ELF-1 (cell line): ENCODE measurements at regions not wholly inside any gene's neighbourhood (a gene's known extent, or its start where the extent isn't known, plus 50 kb on each side); places are given as distances from the start of the nearest gene placed in this dataset.

Experiments used
- DNase-seq: peaks from one replicate; pipeline ENCODE4 v3.0.0-alpha.2; 2016; ENCODE audit warnings: low read depth, low spot score

DNA sequence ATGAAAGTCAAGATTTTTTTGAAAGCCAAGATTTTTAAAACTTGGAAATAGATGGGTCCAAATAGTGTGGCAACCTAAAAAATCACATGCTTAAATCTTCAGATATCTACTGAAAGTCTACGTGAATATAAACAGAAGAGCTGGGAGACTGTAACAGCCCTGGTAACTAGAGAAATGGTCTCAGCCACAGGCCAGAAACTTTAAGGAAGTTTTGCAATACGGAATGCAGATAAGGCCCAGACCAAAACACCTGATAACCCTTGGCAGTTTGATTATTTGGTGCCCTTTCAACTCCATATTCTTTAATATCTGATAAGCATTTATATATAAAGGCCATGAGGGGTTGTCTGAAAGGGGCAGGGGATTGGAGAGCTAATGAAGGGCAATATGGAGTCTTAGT lies 537.3 kb upstream of the TGFBR2 start:
- no peak for DNase-seq

DNA sequence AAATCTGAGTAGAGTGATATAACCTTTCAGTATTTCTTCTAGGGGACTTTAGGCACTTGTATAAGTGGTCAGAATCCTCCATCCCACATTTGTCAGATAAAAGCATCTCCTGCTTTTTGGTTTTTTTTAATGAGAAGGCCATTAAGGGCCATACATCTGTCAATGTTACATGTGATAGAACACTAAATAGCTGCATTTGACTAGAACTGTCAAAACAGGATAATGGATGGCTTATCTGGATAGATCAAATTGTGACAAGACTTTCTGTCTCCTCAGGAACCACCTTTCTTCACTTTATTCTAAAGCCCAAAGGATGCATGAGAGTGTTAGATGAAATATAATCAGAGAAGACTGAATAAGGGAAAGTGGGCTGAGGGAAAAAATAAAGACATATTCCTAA lies 533.4 kb upstream of the TGFBR2 start:
- no peak for DNase-seq

DNA sequence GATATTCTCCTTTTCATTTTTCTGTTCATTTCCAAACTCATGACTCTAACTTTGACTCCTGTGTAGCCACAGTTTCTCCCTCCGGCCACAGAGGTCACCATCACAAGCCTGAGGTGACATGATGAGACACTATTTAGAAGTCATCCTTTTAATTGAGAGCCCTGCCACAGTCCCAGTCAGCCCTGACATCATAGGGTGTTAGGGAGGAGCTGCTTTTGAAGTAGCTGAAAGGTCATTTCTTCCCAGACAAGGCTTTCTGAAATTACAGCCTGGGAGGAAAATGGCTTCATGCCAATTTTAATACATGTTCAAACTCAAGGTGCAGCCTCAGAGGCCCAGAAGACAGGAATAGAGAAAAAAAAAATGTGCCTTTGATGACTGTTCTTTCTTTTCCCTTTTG lies 532.8 kb upstream of the TGFBR2 start:
- no peak for DNase-seq

DNA sequence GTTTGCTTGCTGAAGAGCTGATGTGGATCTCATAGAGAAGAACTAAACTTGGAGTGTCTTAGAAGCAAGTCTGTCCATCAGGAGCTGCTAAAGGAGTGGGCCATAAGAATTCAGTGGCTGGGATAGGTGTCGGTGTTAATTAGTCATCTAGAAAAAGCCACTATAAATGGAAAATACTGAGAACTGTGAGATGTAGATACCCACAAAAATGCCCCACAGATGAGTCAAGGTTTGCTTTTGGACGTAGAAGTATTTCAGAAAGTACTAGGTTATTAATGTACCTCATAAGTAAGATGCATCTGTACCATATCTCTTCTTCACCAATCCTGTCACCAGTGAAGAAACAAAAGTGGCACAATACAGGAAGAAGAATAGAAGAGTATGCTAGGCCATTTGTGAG lies 530.9 kb upstream of the TGFBR2 start:
- no peak for DNase-seq

DNA sequence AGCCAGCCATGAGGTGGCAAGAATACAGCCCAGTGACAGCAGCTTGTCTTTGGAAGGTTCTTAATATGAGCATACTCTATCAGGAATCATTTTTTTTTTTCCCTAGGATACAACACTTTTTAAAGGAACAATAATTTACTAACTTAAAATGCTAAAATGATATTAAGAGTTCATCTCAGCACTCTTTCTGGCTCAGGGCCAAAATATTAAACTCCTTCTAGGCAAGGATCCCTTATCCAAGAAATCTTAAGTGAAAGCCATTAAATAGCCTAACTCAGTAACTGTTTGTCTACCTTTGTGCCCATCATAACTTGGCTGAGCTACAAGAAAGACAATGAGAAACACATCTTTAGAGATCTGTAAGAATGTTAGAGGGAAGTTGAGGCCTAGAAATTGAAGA lies 529.5 kb upstream of the TGFBR2 start:
- no peak for DNase-seq

DNA sequence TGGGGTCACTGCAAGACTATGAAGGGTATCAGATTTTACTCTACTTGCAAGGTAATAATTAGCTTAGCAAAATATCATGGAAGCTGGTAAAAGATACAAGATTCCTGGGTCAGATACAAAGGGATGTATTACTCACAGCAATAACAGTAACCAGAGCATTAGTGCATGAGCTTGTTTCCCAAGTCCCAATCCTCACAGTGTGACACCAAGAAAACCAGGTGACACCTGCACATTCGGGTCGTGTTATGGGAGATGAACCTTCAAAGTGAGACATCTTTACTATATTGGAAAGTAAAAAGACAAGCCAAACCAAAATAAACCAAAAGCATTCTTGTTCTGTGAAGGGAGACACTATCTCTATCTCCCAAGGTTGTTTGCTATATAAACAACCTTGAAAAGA lies 528.7 kb upstream of the TGFBR2 start:
- DNase-seq = no peak

DNA sequence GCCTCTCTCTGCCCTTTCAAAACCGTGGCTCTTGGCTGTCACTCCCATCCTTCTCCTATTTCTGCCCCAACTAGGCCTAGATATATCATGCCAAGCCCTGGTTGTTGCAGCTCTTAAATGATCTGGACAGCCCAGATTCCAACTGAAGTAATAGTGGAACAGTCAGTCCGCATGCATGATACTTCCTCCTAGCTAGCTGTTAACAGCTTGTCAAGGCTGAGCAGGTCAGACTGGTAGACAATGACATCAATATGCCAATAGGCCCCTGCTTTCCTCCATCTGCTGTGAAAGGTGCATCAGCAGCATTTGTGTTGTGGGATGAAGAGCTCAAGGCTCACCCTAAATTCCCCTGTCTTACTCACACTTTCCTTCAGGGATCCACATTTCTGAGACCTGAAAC lies 527.7 kb upstream of the TGFBR2 start:
- no peak for DNase-seq

DNA sequence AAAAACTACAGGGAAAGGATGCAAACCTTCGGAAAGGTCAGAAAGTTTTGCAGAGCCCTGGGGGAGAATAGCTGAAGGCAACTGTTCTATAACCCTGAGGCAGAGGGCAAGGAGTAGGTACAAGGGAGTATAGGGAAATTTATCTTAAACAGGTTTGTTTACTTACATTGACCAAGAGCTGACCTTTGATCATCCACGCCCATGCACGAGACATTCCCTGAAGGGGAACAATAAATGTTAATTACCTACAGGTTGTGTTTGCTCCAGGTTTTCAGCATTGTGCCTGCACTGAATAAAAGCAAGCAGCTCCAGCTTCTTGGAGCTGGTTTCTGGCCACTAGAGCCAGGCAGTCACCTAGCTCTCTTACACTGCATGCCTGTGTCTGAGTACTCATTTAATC lies 524.5 kb upstream of the TGFBR2 start:
- DNase-seq = peak; percentile 70

DNA sequence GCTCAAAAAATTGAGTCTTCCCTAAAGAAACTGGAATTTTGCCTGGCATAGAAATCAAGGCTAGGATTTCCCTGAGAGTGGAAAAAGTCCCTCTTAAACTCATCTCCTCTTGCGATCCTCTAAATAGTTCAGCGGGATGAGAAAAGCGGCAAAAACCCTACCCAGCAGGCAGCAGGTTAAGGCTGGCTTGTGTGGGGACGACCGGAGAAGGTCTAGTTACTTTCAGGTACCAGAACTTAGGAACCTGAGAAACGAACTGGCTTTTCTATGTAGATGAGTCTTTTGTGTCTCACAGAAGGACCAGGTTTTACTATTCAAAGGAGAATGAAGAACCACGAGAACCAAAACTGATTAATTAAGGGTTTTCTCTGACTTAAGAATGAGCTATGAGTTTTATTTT lies 523.7 kb upstream of the TGFBR2 start:
- DNase-seq = no peak

DNA sequence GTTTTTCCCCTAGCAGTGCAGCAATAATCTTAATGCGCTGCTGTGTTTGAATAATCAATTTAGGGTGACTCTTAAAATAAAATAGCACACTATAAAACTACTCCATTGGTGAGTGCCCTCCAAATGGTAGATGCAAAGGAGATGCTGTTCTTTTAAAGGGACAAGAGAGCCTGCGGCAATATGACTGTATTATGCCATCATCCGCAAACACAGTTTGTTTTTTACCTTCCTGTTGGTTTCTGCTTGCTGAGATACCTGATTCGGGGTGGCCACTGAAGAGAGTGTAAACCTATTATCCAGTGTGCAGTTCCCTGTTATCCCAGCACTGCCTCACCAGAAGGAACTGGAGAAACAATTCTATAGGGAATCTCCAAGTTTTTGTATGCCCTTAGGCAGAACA lies 523.1 kb upstream of the TGFBR2 start:
- DNase-seq = no peak

DNA sequence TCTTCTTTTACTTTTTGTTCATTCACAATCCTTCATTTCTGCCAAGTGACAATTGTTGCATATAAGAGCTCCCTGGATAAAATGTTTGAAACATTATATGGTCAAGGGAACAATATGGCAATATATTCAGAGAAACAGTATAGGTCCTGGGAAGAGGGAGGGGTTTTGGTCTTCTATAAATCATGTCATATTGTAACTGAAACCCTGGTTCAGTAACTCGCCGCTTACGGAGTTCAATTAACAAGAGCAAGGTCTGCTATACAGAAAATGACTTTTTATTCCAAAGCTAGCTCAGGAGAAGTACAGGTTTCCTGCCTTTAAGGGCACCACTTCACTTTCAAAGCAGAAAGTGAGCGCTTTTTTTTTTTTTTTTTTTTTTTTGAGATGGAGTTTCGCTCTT lies 522.1 kb upstream of the TGFBR2 start:
- DNase-seq = no peak

DNA sequence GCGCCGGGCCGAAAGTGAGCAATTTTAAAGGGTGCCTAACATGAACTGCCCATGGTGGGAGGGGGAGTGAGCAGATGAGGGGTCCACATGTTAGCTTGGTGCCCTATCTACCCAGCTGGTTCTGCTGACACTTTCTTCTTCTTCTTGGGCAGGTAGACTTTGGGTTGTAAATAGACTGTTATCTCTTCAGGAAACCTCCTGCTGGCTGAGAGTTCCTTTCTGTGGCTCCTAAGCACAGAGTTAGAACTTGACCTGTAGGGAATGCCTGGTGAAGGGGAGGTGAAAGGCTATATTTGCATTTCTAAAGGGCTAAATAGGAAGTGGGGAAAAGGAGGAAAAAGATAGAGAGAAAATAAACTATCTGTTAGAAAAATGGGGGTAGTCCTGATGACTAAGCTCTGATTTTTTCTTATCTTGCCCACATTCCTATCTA lies 521.4 kb upstream of the TGFBR2 start:
- DNase-seq = peak; percentile 74

DNA sequence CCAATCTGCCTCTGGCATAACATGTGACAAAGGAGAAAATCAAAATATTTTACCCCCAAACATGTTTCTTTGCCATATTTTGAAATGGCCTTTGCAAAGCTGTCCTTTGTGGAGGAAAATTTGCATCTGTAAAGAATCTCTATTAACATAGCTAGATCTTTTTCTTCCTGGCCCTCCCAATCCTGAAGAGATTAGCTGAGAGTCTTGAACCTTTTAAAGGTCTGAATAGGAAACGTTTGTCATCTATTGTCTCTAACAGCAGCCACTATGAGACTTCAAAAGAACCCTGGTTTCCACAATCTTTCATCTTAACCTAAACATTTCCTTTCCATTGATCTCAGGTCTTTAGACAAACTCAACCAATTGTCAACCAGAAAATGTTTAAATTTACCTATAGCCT lies 520.9 kb upstream of the TGFBR2 start:
- DNase-seq = peak; percentile 34

DNA sequence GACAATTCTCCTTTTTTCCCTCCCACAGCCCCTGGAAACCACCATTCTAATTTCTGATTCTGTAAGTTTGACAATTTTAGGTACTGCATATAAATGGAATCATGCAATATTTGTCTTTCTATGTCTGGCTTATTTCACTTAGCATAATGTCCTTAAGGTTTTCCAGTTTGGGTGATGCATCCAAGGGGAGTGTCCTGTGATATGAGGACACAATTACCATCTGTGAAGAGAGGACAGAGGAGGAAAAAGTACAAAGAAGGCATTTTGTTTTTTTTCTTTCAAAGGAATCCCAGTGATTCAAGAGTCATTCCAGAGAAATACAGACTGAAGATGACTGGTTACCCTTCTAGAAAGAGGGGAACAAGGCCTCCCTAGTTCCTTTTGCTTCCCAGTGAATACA lies 514.7 kb upstream of the TGFBR2 start:
- DNase-seq = no peak

DNA sequence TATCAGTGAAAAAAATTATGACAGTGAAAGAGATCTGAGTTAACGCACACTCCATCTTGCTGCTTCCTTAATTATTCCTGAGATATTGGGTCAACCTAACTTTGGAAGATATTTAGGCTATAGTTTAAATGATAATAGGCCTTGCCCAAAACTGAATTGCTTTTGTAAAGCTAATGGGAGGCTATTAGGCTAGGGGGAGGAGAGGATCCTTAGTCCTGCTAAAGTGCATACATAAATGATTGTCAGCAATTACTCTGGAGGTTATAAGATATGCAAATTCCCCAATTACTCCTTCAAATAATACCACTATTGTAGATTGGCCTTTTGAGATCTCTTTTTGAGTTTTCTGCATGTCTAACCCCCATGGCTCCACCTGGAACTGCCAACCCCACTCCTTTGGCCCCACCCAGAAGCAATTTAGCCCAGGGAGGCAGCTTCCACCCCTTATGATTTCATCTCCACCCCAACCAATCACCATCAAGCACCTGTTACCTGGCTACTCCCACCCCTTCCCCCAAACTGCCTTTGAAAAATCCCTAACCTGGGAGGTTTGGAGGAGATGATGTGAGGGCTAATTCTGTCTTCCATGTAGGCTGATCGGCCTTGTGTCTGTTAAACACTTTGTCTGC lies 509.3 kb upstream of the TGFBR2 start:
- no peak for DNase-seq

DNA sequence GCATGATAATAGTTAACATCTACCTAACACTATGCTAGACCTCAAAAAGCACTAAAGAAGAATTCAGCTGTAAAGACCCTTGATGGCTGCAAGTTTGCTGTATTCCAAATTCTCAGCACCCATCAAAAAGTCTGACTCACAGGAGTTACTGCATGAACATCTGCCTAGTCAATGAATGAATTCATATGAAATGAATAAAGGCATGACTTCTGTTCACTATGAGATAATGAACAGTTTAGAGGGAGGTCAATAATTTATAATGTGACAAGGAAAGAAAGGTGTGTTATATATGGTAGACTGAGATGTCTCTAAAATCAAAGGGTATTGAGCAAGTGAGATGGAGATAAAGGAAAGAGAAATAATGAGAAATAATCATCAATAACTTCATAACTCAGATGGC lies 508.2 kb upstream of the TGFBR2 start:
- DNase-seq = no peak

DNA sequence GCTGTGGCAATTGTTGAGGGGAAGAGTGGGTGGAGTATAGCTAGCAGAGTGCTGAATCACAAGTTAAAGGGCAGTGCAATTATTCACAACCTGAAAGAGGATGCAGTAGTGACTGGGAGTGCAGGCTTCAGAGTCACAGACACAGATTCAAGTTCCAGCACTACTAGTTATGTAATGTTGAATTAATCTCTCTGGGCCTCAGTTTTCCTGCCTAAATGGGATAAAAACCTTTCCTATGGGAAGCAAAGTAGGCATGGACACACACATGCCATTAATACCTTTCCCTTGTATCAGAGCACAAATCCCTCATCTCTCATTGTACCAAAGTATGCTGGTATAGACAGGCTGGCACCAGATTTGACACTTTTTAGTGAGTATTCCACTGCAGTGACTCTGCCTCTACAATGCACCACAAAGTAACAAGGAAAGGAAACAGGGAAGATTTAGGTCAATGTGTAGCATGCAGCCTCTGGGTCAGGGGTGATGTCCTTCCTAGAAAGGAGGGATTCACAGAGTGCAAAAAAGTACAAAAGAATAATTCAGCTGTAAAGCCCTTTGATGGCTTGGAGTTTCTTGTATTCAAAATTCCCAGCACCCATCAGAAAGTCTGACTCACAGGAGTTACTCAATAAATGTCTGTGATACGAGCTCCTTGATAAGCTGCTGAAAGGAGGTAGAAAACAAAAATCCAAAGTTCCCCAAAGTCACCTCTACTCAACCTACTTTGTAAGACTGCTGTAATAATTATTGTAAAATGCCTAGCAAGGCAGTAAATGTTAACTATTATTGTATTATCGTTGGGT lies 507.5 kb upstream of the TGFBR2 start:
- no peak for DNase-seq

DNA sequence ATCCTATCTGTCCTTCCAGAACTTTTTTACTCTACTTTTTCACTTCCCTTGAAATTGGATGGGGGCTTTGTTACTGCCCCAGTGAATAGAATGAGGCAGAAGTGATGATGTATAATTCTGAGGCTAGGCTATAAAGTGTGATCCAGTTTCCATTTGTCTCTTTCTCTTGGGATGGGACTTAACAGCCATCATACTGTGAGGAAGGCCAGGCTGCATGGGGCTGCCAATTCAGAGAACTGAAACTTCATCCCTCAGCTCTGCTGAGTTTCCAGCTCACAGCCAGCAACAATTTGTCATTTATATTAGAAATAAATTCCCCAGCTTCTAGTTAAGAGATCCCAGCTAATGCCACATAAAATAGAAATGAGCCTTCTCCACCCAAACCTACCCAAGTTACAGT lies 504.0 kb upstream of the TGFBR2 start:
- DNase-seq = no peak

DNA sequence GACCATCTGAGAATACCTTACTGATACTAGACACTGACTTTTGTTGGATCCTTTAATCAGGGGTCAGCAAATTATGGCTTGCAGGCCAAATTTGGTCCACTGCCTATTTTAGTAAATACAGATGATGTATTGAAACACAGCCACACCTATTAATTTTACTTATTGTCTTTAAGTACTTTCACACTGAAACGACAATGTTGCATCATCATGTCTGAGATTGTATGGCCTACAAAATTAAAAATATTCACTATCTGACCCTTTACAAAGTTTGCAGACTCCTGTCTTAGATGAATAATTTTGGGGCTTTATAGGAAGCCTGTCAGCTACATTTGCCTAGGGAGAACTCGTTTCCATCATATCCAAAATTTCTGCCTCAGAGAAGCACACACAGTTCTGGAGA lies 503.2 kb upstream of the TGFBR2 start:
- no peak for DNase-seq

DNA sequence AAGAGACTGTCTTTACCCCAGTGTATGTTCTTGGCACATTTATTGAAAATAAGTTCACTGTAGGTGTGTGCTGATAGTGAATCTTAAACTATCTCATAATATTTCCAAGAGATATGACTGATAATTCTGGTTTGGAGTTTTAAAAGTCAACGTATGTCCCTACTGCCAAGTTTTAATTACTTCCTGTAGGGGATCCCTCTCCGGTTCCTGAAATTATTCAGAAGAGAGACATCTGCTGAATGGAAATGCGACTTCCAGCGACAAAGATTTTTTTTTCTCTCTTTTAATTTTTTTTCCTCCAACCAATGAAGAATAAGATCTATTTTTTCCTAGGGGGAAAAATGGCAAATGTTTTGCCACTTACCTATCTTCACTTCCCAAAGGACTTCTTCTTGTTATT lies 498.9 kb upstream of the TGFBR2 start:
- DNase-seq = no peak

DNA sequence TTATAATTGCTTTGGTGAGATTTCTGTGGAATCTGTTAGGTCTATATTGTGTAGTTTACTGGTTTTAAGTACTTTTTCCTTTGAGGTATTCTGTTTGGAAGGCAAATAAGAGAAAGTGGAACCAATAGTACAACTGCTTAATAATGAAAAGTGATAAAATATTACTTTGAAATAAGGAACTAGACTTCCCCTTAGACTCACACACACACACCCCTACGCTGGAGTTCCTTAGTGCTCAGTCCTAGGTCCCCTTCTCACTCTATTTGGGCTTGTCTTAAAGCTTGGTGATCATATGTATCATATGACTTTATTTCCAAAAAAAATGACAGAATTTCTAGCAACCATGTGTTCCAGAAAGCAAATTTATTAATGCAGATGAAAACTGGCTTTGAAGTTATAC lies 494.0 kb upstream of the TGFBR2 start:
- DNase-seq = no peak

DNA sequence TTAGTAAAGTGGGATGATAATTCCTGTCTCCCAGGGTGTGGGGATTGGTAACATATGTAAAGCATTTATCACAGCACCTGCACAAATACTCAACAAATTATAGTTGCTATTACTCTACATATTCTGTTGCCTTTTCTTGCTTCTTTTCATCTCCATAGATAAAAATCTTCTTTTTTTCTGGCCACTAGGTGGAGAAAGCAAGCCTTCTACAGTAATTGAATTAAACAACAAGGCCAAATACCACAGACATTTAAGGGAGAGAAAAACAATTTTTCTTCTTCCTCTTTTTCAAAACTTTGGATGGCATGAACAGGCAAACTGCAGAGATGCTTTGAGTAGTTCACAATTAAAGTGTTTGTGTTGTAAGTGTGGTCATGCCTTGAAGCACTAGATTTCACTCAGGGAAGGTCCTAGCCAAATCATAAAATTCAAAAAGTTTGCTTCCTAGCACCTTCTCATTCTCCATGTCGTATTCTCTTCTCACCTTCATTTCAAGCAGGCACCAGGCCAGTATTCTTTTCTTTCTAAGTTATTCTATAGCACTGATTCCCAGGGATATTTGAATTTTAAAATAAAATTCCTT lies 493.4 kb upstream of the TGFBR2 start:
- no peak for DNase-seq

DNA sequence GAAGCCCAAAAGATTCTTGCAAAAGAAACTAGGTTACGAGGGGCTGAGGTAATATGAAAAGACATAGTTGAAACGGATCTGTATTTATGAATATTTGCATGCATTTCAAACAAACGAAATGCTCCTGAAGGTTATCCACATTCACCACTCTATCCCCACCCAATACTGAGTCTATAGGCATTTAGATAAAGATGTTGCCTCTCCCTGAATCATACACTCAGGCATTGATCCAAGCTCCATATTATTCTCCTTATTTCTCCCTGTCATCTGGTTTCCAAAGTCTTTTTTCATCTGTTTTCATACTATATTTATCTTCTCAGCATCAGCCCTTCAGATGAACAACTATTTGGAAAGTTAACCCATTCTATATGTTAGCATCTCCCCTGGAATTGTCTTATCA lies 492.5 kb upstream of the TGFBR2 start:
- no peak for DNase-seq
